Middle frontal gyrus (tissue), 1 donor: ENCODE measurements at regions not wholly inside any gene's neighbourhood (a gene's known extent, or its start where the extent isn't known, plus 50 kb on each side); places are given as distances from the start of the nearest gene placed in this dataset.
"Not testable (repeated sequence)": the region's sequence is repeated elsewhere in the genome, so short reads cannot be mapped to it uniquely, and the experiment has no call there.

Source experiments
- DNase-seq: peaks from one replicate; pipeline ENCODE4 v3.0.0-alpha.2; 2015; ENCODE audit warnings: low spot score; ENCODE audit errors: extremely low spot score

GRCh38 chr7:65722361-65722792, 150.5 kb upstream of the VKORC1L1 start:
- no peak for DNase-seq

DNA sequence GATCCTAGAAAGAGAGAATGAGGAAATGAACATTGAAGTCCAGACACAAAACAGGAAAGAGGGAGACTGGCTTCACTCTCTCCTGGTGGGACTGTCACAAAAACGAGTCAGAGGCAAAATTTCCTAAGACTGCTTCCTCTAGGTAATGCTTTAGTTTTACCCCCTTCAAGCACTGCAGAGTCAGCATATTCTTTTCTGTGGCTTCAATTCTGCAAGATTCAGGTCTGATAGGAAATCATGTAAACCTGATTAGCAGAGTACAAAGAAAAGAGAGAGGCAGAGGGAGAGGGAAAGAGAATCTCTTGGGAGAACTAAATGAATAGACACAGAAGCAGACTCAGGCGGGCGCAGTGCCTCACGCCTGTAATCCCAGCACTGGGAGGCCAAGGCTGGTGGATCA, 145.7 kb upstream of the VKORC1L1 start:
- DNase-seq: not testable (repeated sequence)

DNA sequence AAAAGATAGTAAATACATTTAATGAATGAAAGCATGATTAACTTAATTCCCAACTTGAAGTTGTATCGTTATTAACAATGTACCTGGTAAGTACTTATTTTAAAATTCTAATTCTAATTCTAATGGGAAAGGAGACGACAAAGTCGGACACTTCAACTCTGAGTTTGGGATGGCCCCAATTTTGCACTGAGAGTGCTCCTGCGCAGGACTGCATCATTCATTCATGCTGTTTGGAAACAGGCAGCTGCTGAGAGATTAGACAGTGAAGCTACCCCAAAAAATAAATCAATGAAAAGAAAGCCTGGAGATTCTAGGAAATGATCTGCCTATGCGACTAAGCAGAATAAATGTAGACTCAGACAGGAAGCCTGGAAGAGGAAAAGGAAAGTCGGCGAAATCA, 141.7 kb upstream of the VKORC1L1 start:
- no peak for DNase-seq

DNA sequence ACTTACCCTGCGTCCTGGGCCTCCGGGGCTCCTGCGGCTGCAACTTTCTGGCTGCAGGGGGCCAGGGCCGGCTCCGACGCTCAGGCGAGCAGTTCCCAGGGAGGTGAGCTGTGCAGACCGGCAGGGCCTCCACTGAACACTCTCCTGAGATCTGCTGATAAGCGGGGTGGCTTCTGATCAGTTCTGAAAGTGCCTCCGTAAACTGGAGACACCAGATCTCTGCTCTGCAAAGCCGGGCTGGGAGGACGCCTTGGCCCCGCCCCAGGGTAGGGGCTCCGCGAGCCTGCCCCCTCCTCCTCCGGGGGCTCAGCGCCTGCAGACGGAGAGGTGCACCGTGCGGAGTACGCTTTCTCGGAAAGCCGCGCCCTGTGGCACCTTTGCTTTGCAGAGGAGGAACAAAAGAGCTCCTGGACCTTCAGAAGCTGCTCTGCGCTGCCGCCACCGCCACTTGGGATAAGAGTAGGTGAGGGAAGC, 141.3 kb upstream of the VKORC1L1 start:
- no peak for DNase-seq

DNA sequence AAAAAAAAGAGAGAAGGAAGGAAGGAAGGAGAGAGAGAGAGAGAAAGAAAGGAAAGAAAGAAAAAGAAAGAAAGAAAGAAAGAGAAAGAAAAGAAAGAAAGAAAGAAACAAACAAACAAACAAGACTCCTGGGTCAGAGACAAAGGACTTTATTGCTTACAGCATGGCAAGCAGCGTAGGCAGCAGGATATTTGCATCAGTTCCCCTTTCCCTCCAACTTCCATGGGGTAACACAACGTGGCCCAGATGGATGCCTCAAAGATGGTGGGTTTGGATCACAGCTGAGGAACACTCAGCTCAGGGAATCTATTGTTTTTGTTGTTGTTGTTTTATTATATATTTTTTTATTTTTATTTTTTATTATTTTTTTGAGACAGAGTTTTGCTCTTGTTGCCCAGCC, 128.5 kb upstream of the VKORC1L1 start:
- no peak for DNase-seq

GRCh38 chr7:65746398-65746669, 126.5 kb upstream of the VKORC1L1 start:
- DNase-seq: no peak

GRCh38 chr7:65749039-65749438, 123.8 kb upstream of the VKORC1L1 start:
- DNase-seq: no peak

DNA sequence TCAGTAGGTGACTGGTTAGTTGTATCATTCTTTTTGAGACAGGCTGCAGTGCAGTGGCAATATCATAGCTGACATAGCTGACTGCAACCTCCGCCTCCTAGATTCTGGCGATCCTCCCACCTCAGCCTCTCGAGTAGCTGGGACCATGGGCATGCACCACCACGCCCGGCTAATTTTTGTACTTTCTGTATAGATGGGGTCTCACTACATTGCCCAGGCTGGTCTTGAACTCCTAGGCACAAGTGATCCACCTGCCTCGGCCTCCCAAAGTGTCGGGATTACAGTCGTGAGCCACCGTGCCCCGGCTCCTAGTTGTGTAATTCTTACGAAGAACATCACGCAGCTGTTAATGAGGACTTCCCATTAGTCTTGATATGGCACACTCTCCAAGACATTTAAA, 123.4 kb upstream of the VKORC1L1 start:
- DNase-seq: no peak

DNA sequence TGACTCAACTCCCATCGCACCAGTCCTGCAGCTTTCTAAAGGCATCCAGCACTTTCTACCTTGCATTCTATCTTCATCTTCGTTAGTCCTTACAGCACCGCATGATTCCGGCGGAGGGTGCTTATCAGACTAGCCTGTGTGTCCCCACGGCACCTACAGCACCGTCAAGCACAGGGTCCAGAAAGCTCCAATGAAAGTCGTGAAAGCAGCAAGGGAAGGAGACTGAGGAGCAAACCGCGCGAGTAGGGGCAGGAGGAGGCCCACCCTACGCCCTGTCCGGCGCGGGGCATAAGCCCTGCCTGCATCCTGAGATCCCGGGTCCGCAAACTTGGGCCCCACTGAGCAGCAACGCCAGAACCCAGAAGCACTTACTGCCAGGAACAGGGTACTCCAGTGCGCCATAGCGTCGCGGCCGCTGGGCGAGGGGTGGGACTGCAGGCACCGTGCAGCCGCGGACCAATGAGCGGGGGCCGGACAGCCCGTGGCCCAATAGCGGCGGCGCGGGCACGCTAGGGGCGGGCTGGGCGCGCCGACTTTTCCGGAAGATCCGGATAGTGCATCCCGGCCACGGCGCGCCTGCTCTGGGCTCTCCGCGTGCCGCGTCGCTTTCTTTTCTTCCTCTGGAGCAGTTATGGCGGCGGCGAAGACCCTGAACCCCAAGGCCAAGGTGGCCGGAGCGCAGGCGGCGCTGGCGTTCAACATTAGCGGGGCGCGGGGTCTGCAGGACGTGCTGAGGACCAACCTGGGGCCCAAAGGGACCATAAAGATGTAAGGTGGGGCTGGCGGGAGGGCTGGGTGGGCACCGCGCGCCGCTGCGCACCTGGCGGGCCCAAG, 122.1 kb upstream of the VKORC1L1 start:
- DNase-seq: peak; percentile 88

GRCh38 chr7:65754070-65754469, 118.8 kb upstream of the VKORC1L1 start:
- DNase-seq: not testable (repeated sequence)

DNA sequence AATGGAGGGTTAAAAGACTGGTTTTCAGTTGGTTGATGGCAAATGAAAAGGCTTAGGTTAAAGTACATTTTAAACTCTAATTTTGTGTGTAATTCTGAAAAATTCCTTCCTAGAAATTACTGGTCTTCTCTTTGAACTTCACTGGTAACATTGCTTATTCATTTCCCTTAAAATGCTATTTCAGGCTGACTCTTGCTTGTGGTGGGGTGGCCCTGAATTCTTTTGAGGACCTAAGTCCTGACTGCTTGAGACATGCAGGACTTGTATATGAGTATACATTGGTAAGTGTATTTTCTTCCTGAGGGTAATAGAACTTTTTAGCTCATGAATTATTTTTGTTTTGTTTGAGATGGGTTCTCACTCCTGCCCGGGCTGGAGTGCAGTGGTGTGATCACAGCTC, 113.9 kb upstream of the VKORC1L1 start:
- not testable (repeated sequence) for DNase-seq

DNA sequence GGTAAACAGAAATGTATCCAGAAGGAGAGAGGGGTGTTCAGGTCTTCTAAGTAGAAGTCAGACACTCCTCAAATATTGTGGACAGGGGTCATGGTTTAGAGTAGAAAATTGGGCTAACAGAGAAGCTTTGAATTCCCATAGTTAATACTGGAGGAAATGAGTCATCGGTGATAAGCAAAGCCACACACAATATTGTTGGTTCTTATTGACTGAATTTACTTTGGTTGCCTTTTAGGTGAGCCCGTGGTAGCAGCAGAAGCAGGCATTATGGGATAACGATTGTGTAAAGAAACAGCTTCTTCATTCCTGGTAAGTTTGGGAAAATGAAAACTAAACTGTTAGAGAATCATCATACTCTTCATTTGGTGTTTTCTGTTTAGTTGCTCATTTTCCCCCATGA, 110.2 kb upstream of the VKORC1L1 start:
- DNase-seq: not testable (repeated sequence)

- not testable (repeated sequence) for DNase-seq
These were observed 109.8 kb upstream of the VKORC1L1 start for GRCh38 chr7:65763114-65763513.

DNA sequence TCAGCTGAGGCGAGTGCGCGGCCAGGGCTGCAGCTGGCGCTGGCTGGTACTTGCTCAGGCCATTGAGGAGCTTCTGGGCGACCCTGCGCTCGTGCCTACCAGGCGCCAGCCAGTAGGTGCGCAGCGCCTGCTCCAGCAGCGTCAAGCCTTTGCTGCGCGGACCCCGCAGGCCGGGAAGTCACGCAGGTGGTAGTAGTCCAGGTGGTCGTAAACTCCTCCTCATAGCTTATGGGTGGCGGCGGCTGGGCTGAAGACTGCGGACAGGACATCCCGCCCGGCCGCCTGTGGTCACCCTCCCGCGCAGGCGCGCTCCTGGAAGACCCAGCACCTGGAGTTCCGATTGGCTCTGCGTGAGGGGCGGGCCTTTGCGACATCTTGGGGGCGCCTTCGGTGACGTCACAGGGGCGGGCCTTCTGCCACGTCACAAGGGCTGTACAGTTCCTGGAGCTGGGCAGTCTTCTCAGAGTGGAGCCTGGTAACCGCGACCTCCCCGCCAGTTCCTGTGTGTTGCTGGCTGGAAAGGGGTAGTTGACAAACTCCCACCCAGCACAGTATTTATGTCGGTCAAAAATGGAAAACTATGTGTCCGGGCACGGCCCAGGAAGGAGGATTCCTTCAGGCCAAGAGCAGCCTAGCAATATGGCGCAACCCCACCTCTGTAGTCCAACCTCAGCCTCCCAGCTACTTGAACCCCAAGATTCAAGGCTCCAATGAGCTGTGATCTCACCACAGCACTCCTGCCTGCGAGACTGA, 102.2 kb upstream of the VKORC1L1 start:
- peak; percentile 77 for DNase-seq

- not testable (repeated sequence) for DNase-seq
These were observed 101.7 kb upstream of the VKORC1L1 start for GRCh38 chr7:65771226-65771569.

DNA sequence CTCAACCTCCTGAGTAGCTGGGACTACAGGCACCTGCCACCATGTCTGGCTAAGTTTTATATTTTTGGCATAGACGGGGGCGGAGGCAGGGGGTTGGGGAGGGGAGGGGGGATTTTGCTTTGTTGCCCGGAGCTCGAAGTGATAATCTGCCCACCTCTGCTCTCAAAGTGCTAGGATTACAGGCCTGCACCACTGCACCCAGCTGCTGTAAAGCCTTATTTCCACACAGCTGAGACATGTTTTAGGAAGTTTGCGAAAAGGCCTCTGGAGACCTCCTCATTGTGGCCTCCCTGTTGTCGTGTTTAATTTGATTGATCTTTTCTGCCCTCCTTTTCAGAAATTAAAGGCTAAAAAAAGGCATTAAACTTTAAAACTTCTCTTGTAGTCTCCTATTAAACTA, 96.2 kb upstream of the VKORC1L1 start:
- DNase-seq: not testable (repeated sequence)

DNA sequence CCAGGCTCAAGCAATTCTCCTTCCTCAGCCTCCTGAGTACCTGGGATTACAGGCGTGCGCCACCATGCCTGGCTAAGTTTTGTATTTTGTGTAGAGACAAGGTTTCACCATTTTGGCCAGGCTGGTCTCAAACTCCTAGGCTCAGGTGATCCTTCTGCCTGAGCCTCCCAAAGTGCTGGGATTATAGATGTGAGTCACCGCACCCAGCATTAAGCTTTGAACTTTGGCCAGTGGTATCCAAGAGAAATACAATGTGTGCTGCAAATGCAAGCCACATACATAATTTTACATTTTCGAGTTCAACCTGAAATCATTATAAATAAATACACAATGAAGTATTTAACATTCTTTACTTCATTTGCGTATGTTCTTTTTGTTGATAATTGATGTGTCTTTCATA, 82.9 kb upstream of the VKORC1L1 start:
- DNase-seq: not testable (repeated sequence)

DNA sequence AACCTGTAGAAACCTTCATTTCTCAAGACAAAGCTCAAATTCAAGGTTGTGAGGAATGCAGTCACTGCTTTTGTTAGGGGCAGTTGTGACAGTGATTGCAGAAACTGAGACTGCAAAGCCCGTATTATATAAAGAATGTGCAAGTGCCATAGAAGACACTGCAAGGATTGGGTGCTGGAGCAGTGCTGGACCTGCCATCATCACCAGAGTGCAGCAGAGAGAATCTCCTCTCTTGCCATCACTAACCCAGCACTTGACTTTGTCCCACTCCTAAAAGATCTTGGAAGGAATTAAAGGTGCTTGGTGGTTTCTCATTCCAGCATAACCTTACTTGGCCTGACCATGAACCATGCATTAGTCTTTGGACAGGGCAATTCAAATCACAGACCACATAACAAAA, 81.1 kb upstream of the VKORC1L1 start:
- not testable (repeated sequence) for DNase-seq

- DNase-seq: not testable (repeated sequence)
These were observed 80.1 kb upstream of the VKORC1L1 start for GRCh38 chr7:65792726-65793125.

DNA sequence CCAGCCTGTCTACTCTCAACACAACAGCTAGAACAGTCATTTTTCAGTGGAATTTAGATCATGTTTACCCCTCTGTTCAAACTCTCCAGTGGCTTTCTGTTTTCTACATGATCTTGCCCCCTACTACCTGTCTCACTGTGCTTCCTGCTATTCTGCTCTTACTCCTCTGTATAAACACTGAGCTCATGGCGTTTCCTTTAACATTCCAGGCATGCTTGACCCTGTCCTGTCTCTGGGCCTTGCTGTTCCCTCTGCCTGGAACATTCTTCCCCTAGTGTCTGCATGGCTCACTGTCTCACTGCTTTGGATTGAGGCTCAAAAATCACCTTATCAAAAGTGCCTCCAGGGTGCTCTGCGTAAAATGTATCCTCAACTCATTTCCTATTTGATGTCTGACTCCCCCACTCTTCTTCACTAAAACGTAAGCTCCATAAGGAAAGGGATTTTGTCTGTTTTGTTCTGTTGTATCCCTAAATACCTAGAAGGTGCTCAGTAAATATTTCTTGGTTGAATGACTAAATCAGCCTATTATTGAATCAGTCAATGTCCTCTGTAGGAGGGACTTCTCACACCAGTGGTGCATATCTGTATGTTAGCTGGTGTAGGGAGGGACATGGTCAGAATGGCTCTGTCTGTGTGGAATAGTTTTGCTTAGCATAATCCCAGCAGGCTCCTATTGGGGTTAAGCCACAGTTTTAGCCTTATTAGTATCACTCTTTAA, 78.0 kb upstream of the VKORC1L1 start:
- not testable (repeated sequence) for DNase-seq

DNA sequence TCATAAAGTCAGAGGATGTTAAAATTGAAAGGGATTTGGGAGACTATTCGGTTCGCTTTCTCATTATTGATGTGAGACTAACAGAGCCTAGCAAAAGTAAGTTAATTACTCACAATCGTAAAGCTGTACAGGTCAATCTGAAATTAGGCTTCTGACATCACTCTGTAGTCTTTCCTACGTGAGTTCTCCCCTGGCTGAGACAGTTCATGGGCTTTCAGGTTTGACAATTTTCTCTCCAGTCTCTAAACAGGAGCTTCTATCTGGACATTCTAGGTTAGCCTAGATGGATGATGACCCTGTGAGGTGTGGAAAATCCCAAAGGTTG, 77.5 kb upstream of the VKORC1L1 start:
- not testable (repeated sequence) for DNase-seq

DNA sequence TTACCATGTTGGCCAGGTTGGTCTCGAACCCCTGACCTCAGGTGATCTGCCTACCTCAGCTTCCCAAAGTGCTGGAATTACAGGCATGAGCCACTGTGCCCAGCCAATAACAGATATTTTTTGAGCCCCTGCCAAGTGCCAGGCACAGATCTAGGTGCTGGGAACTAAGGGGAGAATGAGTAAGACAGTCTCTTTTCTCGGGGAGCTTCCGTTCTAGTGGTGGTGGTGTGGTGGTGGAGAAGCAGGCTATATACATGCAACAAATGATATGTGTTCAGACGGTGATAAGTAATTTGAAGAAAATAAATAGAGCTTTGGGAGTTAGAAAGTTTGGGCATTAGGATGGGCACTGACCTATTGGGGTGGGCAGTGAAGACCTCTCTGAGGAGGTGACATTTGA, 76.7 kb upstream of the VKORC1L1 start:
- no peak for DNase-seq
